ENCODE measurements at regions not wholly inside any gene's neighbourhood (a gene's known extent, or its start where the extent isn't known, plus 50 kb on each side); places are given as distances from the start of the nearest gene placed in this dataset.

GRCh38 chr10:71090330-71090729, 122.0 kb upstream of the UNC5B start:
- no peak for TF ChIP-seq CTCF (IDR thresholded peaks at IDR 0.05)
- TF ChIP-seq EZH2 (IDR thresholded peaks at IDR 0.05), result no peak

Measured in neural progenitor cell (in vitro differentiated cells).